ENCODE measurements at regions not wholly inside any gene's neighbourhood (a gene's known extent, or its start where the extent isn't known, plus 50 kb on each side); places are given as distances from the start of the nearest gene placed in this dataset.

DNA sequence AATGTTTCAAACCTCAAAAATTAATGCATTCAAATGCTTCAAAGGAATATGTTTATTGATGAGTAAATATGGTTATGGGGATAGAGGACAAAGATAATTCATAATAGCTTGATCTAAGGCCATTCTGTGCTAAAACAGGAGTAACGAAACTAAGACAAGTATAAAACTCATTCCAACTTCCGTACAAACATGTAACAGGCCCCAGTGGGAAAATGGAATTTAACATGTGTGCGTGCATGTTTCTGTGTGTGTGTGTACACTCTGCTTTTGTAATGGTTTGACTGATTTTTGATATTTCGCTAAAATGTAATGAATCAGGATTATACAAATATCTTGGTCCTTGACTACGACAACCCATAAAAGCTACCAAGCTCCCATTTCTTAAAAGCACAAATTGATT is 91.0 kb downstream of the KLF12 start:
- DNase-seq (ENCODE audit: low read depth) = no peak

DNA sequence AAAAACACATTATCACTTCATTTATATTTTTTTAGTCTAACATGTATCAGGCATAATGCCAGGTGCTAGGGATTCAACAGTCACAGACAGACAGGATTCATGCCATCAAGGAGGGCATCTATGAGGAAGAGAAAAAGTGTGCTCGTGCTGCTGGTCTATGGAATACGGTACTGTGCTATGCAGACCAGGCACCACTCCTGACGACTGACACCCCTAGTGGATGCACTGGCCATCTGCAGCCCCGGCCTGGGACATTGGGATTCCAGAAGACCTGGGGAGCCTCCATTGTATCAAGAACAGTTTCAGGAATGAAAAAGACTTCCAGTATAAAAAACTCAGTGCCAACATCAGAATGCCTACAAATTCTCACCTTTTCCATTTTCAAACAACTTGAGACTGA is 94.0 kb downstream of the KLF12 start:
- no peak for DNase-seq (ENCODE audit: low read depth)

DNA sequence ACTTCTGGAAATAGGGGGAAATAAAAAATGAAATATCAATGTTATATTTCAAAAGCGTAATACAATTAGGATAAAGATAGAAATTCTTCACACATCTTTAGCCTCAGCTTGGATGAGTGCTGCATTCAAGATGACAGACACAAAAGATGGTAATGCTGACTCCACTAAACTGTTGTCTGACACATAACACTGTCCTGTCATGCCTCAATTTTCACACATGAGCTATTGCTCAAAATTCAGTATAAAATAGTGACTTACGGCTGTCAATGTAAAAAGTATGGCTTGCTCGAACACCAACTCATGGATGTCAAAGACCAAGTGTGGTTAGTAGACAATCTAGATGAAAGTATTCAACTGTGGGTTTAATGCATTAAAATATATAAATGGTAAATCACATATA is 94.5 kb downstream of the KLF12 start:
- DNase-seq (ENCODE audit: low read depth) = no peak

DNA sequence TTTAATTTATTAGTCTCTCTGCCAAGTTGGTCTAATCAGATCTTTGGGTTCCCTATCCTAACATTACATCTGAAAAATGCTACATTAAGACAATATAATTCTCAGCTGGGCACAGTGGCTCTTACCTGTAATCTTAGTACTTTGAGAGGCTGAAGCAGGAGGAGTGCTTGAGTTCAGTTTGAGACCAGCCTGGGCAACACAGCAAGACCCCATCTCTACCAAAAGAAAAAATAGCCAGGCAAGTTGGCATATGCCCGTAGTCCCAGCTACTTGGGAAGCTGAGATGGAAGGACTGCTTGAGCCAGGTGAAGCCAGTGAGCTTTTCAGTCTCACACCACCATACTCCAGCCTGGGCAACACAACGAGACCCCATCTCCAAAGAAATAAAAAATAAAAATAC is 95.0 kb downstream of the KLF12 start:
- DNase-seq (ENCODE audit: low read depth) = no peak

DNA sequence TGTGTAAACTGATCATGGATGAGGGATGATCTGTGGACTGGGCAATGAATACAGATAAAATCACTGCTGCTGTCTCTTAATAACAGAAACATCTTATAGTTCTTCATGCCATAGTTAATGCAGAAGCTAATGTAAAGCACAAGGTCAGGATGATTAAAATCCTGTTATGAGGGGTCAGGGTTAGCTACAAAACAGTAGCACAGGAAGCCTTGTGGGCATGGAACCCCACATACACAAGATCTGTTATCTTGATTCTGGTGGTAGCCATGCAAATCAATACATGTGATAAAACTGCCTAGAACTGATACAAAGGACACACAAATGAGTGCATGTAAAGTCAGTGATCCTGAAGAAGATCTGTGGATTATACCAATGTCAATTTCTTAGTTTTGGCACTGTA is 96.4 kb downstream of the KLF12 start:
- DNase-seq (ENCODE audit: low read depth) = no peak

DNA sequence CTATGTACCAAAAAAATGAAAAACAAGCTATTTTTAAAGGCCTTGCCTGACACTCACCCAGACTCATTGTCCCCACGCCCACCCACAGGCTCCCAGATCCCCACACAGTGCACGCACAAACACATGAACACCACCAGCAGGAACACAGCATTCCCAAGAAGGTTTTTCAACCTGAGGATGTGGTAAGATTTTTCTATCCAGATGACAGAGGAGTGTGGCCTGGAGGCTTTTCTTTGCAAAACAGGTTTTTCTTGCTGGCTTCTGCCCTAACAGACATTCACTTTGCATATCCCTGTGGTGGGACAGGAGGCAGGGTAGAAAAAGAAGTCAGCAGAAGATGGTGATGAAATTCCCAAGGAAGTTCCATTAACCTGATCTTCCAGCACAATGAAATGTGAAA is 97.8 kb downstream of the KLF12 start:
- no peak for DNase-seq (ENCODE audit: low read depth)

DNA sequence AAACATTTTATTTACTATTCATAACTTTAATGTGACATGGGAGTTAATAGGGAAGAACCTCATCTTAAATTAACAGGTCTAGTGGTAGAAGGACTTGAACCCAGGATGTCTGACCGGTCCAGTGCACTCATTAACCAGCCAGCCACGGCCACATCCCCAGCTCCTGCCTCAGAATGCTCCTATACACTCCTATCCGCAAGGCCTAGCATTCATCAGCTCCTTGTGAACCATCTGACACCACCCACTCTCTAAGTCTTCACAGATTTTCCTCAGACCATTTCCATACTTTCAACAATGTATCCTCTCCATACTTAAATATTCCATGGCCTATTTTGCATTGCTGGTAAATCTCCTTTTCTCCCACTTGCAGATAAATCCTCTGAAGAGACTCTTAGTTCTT is 98.3 kb downstream of the KLF12 start:
- no peak for DNase-seq (ENCODE audit: low read depth)

DNA sequence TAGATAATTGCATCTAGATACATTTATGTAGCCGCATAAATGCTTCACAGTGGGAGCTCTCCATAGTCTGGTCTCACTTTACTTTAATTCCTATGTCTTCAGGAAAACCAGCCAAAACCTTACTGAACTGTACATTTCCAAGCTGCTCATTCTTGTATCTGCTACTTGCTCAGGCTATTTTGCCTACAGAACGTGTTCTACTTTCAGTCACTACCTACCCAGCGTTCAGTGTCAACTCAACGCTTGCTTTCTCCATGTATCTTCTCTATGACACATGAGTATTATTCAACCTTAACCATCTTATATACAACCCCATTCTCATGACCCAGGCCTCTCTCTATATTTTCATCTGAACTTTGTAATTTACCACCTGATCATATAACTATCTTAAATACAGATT is 101.9 kb downstream of the KLF12 start:
- no peak for DNase-seq (ENCODE audit: low read depth)

DNA sequence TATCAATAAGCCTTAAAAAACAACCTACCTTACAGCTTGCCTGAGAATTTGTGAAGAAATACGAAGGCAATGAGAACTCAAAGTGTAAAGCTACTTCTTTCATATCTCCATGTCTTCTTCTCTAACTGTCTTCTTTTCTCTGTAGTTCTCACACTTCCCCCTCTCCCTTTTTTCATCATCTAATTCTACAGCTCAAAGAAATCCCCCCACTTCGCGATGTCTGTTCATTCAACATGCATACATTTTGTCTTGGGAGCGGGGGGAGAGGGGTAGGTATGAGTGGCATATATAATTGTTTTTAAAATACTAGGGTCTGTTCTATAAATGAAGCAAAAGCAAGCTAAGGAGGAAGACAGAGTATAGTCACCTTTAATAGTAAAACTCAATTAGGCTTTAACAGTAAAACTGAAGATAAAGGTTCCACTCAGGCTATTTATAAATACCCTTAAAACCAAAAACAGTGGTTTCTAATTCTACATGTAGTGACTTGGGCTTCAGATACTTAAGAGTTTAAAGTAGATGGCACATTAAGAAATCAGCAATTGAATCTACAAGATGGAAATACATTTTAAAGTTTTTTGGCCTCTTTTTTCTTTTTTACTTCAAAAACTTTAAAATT is 106.9 kb downstream of the KLF12 start:
- DNase-seq (ENCODE audit: low read depth) = no peak

DNA sequence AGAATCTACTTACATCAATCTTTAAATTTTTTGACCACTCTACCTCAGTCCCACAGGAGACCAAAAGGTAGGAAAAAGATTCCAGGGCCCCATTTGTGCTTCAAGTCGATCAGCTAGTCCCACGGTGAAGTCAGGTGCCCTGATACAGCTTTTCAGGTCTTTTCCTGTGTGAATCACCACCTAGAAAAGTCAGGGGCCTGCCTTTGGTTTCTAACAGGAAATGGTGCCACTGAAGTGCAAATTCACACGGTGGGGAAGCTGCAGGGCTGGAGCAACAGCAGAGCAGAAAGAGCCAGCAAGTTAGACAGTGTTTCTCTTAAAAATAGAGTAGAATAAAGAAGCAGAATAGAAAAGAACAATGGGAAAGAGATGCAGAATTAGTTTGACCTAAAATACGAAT is 107.5 kb downstream of the KLF12 start:
- DNase-seq (ENCODE audit: low read depth) = peak; percentile 34

DNA sequence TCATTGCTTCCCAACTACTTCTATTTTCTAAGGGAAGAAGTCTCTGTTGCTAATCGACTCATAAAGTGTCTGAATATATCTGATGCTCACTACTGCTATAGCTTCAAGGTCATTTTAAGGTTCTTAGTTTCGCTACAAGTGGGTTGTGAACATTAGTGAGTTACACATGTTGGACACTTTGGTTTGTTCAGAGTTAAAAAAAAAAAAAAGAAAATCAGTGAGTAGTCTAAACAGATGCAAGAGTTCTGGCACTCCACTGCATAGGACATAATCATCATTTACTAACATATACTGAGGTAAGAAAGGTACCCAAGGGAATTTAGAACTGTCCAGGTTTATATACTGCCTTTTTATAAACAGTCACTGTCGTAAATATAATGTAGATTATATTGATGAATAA is 108.8 kb downstream of the KLF12 start:
- no peak for DNase-seq (ENCODE audit: low read depth)

DNA sequence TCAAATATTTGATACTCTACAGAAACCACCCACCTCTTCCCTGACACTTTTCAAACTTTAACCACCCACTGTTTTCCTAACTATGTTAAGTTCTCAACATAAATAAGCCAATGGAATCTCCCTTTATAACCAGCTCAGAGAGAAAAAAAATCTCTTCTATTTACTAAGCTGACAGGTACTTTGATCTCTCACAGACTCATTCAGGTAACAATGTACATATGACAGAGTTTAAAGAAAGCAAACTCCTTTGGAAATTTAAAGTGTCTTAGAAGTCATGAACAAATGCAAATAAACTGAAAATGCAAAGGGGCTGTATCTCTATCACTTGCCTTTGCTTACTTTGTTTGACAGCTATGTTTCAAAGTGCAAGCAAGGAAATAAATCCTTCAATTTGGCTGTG is 109.3 kb downstream of the KLF12 start:
- no peak for DNase-seq (ENCODE audit: low read depth)

DNA sequence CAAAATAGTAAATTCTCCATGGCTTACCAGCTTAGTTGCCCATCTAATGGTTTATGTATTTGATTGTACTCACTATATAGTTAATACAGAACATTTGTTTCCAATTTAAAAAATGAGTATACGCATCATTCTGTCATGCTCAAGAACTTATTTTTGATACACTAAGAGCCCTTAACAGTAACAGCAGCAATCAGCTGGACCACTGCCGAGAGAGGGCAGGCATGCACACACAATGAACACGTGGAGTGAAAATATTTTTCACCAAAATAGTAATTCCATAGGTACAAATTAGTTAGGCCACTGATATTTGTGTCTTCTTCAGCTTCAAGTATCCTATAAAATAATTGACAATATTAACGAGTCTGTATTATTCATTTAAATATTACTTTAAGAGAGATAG is 109.9 kb downstream of the KLF12 start:
- DNase-seq (ENCODE audit: low read depth) = no peak

DNA sequence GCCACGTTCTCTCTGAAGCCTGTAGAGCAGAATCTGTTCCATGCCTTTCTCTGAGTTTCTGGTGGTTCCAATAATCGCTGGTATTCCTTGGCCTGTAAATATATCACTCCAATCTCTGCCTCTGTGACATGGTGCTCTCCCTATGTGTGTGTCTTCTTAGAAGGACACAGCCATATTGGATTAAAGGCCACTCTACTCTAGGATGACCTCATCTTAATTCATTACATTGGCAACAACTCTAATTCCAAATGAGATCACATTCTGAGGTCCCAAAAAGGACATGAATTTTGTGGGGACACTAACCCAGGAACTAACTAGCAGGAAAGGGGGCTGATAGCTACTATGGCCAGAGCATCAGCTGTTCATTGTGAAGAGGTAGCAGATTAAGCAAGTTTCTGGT is 110.7 kb downstream of the KLF12 start:
- DNase-seq (ENCODE audit: low read depth) = no peak

DNA sequence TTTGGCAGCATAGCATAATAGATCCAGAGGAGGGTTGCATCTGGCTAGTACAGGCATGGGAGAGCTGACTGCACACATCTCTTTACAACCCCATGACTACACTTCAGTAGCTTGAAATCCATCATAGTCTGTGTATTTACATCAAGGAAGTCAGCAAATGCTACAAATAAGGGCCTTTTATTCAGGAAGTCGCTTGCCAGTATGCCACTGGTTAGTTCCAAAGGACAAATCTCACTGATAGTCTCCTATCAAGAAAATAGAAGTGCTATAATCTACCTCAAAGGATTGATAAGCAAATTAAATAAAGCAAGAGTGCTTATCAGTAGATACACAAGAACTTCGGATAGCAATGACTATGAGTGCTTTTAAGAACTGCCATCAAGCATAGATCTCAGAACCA is 112.7 kb downstream of the KLF12 start:
- DNase-seq (ENCODE audit: low read depth) = no peak

DNA sequence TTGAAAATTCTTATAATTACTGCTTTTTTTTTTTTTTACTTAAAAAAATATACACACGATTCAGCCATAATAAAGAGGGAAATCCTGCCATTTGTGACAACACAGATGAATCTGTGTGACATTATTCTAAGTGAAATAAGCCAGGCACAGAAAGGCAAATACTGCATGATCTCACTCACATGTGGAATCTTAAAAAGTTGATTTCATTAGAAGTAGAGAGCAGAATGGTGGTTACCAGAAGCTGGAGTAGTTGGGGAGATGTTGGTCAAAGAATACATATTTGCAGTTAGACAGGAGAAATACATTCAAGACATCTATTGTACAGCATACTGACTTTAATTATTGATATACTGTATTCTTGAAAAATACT is 116.2 kb downstream of the KLF12 start:
- DNase-seq (ENCODE audit: low read depth) = no peak

DNA sequence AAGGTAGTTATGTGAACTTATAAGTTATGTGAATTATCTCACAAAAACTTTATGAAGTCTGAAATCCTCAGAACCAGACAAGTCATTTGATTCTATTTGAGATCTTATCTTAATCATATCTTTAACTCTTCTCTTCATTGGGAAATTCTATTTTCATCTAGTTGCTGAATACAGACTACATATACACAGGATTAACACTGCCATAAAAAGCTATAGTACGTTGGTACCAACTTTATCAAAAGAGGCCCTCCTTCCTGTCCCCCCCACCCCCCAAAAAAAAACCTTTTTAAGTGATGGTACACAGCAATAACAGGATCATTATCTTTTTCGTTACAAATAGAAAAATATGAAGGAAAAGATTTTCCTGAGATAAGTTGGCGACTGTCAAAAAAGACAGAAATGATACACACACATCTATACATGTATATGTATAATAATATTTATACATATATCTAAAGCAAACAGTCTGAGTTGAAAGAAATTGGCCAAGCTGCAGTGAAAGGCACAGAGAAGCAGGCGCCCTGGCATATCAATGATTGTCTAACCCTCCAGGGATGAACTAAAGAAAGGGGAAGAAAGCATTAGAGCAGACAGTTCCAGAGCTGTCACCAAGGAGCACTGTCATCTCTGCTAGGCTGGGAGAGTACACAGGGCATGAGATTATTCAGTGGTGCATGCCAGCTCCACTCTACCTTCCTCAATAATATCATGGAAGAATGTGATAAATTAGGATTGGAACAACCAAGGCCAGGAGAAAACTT is 116.7 kb downstream of the KLF12 start:
- no peak for DNase-seq (ENCODE audit: low read depth)

DNA sequence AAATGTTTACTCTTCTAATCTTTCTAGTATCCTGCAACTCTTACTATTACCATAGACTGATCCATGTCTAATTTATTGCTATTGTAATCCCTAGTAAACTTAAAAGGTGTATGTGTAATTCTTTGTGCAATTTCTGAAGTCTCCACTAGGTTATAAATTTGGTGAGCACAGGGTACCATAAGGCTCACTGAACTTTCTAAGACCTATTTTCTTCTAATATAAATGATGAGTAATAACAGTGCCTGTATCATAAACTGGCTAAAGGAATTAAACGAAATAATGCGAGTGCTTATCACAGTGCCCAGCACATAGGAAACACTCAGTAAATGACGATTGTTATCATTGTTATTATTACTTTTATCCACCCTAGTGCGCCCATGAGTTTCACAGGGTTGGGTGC is 119.1 kb downstream of the KLF12 start:
- DNase-seq (ENCODE audit: low read depth) = no peak

DNA sequence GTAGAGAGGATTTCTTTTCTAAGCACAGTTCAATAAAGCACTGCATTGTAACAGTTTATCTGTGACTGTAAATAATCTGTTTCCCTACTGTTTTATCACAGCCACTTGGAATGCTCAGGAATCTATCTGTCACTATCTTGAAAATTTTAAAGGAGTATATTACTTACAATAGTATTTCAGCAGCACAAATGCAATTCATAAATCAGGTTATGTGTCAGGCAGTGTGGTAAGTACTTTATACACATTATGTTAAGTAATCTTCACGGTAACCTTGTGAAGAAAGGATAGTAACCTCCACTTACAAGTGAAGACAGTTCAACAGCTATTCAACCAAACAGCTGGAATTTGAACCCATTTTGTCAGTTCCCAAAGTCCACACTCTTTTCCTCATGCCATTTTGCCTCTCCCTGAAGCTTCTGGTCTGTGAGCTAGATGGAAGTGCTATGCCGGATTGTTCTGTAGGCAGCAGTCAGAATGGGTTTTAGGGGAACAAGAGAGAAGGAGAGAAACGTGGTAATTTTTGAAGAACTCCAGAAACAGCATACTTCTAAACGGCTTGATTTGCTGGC is 125.0 kb downstream of the KLF12 start:
- DNase-seq (ENCODE audit: low read depth) = no peak

DNA sequence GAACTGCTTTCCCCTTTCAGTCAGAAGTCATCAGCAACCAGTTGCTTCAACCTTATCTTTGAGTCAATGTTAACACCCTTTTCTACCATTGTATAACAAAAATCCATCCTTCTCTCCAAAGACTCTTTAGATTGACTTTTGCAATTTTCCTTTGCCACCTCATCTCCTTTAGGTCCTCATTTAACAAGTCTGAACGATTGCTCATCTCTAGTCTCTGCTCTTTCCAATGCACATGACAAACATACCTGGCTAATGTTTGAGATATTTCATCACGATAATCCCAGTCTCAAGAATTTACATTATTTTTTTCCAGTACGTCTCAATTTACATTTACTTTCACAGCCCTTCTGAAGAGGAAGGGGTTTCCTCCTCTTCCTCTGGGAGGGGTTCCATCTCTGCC is 127.5 kb downstream of the KLF12 start:
- no peak for DNase-seq (ENCODE audit: low read depth)

DNA sequence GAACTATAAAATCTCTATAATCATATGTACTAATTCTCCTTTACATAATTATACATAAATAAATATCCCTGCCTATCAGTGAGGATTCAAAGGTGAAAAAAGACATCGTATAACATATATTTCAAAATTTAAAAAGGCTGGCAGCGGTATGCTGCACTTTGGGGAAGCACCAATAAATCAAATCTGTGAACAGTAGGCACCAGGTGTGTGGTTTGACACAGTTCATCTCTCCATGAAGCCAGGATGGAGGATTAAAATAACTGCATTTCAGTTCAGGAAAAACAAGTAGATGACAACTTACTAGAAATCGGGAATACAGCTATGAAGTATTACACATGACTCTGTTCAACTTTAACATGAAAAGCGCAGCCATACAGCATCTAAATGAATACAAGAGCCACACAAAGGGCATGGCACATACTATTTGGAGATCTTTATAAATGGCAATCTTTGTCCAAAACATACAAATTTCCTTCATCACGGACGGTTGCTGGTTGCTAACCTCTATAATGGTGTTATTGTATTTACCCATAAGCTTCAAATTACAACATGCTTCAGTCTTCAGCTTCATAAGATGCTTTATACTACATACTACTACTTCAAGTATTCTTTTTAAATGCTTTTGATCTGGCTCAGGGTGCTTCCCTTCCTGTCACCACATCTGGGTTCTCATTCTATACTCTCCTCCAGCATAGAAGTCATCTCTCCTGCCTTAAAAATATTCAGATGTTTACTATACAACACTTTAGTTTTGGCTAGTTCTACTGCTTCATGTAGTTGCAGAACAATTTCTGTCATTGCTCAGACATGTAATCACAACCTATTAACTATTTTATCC is 128.7 kb downstream of the KLF12 start:
- DNase-seq (ENCODE audit: low read depth) = no peak

DNA sequence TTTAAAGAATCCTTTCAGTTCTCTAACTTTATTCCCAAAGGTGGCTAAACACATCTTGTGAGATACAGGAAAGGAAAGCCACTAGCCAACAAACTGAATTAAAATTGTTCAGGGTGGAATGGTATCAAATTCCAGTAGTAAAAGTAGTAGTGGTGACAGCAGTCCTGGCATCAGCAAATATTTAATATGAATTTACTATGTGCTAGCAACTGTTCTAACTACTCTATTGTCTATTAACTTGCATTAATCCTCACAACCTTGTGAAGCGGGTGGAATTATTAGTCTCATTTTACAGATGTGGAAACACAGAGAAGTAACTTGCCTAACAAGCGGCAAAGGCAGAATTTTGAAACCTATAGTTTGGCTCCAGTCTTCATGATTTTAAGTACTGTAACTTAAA is 130.1 kb downstream of the KLF12 start:
- no peak for DNase-seq (ENCODE audit: low read depth)

DNA sequence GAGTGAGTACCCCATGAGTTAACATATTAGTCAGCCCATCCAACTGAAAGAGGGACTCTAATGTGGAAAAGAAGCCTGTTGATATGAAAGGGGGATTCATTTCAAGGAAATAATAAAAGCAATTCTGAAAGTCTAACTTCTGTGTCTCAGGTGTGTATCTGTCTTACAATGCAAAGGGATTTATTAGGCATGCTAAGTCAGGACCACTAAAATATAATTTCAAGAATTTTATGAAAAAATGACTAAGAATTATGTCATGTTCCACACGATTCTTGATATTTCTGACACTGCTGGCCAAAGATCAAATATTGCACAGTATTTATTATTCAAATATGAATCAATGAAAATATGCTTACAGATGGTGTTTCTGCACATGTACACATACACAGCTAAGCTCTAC is 130.8 kb downstream of the KLF12 start:
- DNase-seq (ENCODE audit: low read depth) = no peak
